Esophagus squamous epithelium (tissue), 5 donors: ENCODE measurements at regions not wholly inside any gene's neighbourhood (a gene's known extent, or its start where the extent isn't known, plus 50 kb on each side); places are given as distances from the start of the nearest gene placed in this dataset.

ENCODE experiments used
- DNase-seq: peaks from one replicate; lab custom pipeline; 2025; lab: John Stamatoyannopoulos, UW
- H3K27ac ChIP-seq, 4 donors: fragments of 200-600 bp; sonication (generic); one replicate each; pipeline ENCODE4 v1.5.1; 2016 to 2019; ENCODE audit warnings: mild to moderate bottlenecking in 1 of 4
- H3K27me3 ChIP-seq, 4 donors: fragments of 200-600 bp; sonication (generic); 1 replicate in 3 of 4; 2 replicates in 1 of 4; pipeline versions ENCODE4 v1.5.1 to v1.6.0; 2017 to 2021; ENCODE audit warnings: antibody characterized with exemption in 1 of 4
- H3K36me3 ChIP-seq, 3 donors: fragments of 200-600 bp; sonication (generic); one replicate each; pipeline ENCODE4 v1.5.1; 2016 to 2019
- H3K4me1 ChIP-seq, 3 donors: fragments of 200-600 bp; sonication (generic); one replicate each; pipeline ENCODE4 v1.5.1; 2017 to 2019
- H3K4me3 ChIP-seq, 4 donors: fragments of 200-600 bp; sonication (generic); 1 replicate in 3 of 4; 2 replicates in 1 of 4; pipeline ENCODE4 v1.5.1; 2016 to 2019; ENCODE audit warnings: mild to moderate bottlenecking in 2 of 4, moderate library complexity in 1 of 4
- H3K9me3 ChIP-seq, 3 donors: fragments of 200-600 bp; sonication (generic); one replicate each; pipeline ENCODE4 v1.5.1; 2016 to 2019
- POLR2A ChIP-seq, 4 donors: fragments of 450-650 bp; IDR thresholded peaks; one replicate each; pipeline ENCODE4 v1.6.1; 2017; ENCODE audit warnings: antibody characterized with exemption in 4 of 4, mild to moderate bottlenecking in 4 of 4, moderate library complexity in 3 of 4
- WGBS, 2 donors: methylation state at CpG; one replicate each; pipeline ENCODE4 v1.1.5; 2018; 5-methylcytosine and 5-hydroxymethylcytosine counted together
- intact Hi-C: fragments of 100-400 bp; cut with DNase I; formaldehyde crosslinking; loops from one replicate; pipeline ENCODE4 v1.15.0; 2022
- TF ChIP-seq, protein P1 (sequence below), 6 experiments: fragments of 450-650 bp in 4 of 6; fragments of 200-600 bp in 2 of 6; sonication (generic) in 2 of 6; IDR thresholded peaks; one replicate each; pipeline ENCODE4 v1.5.1; 2016 to 2019; ENCODE audit warnings: antibody characterized with exemption in 6 of 6, mild to moderate bottlenecking in 4 of 6, moderate library complexity in 4 of 6
- donor health status: DM: yes; HTN: yes; CAD: no.

DNA sequence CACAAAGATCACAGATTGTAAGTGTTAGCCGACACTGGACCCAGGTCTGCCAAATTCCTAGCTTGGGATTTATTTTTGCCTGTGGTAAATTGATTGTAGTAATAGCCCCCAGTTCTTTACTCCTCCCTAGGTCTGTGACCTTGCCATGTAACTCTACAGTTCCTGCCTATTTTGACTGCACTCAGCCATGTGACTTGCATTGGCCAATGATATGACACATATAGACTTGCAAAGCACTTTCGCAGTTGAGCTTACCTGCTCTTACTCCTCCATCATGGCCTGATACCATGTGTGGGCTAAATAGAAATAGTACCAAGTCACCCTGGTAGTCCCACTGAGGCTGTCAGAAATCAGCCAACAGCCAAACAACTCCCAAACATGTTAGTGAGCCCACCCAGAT, 240.3 kb downstream of the DUSP6 start:
- Histone ChIP-seq H3K4me3 (no peak overlapping the region), H3K27me3 (no peaks in the 10 kb centered on the region), H3K9me3 (no peaks in the 10 kb centered on the region), H3K4me1 (peaks cover 0 to 4% (median 0%) of the 10 kb centered on the region in 3 donors), H3K27ac (no peak overlapping the region), H3K36me3 (no peaks in the 10 kb centered on the region)
- no peak for TF ChIP-seq POLR2A (IDR thresholded peaks at IDR 0.05)
- TF ChIP-seq, protein P1, sequence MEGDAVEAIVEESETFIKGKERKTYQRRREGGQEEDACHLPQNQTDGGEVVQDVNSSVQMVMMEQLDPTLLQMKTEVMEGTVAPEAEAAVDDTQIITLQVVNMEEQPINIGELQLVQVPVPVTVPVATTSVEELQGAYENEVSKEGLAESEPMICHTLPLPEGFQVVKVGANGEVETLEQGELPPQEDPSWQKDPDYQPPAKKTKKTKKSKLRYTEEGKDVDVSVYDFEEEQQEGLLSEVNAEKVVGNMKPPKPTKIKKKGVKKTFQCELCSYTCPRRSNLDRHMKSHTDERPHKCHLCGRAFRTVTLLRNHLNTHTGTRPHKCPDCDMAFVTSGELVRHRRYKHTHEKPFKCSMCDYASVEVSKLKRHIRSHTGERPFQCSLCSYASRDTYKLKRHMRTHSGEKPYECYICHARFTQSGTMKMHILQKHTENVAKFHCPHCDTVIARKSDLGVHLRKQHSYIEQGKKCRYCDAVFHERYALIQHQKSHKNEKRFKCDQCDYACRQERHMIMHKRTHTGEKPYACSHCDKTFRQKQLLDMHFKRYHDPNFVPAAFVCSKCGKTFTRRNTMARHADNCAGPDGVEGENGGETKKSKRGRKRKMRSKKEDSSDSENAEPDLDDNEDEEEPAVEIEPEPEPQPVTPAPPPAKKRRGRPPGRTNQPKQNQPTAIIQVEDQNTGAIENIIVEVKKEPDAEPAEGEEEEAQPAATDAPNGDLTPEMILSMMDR (IDR thresholded peaks at IDR 0.05) = no peak
- 97 to 100% methylated on average over 2 of the region's 2 CpGs for WGBS, 2 donors
- intact Hi-C loops = no loop called here
- no peak for DNase-seq

DNA sequence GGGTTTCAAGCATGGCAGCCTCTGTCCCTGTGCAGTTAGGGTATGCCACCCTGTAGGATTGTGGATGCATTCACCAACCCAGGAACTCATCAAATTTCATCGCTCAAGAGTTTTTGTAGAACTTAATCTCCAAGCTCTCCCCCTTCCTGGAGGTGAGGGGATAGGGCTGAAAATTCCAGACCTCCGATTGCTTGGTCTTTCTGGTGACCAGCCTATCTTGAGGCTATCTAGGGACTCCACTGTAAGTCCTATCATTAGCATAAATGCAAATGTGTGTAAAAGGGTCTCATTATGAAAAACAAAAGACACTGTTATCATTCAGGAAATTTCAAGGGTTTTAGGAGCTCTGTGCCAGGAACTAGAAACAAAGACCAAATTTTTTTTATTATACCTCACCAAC, 244.0 kb downstream of the DUSP6 start:
- no peak for DNase-seq

DNA sequence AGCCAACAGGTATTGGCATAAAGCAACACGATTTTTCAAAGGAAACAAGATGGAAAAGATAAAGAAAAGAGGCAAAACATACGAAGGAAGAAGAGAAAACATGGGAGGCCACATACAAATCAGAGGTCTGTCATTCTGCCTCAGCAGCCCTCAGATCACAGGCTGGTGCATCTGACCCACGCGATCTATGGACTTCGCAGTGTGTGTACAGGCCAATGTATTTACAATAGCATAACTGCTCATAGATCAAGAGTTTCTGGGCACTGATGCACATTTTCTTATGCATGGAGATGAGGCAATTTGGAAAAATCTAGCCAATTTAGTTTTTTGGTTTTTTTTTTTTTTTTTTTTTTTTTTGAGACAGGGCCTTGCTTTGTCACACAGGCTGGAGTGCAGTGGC, 245.4 kb downstream of the DUSP6 start:
- Histone ChIP-seq H3K4me1 (no peaks in the 10 kb centered on the region), H3K9me3 (no peaks in the 10 kb centered on the region), H3K4me3 (no peak overlapping the region), H3K27me3 (no peaks in the 10 kb centered on the region), H3K36me3 (no peaks in the 10 kb centered on the region), H3K27ac (no peak overlapping the region)
- WGBS, 2 donors = 81 to 82% methylated on average over 5 of the region's 5 CpGs
- DNase-seq = no peak
- intact Hi-C loops = no loop called here
- TF ChIP-seq POLR2A (IDR thresholded peaks at IDR 0.05) = no peak

More for the DNA sequence above, 244.0 kb downstream of the DUSP6 start:
- TF ChIP-seq, protein P1 (IDR thresholded peaks at IDR 0.05) = no peak
- TF ChIP-seq POLR2A (IDR thresholded peaks at IDR 0.05) = no peak
- no peaks in the 10 kb centered on the region for H3K9me3 ChIP-seq
- no peaks in the 10 kb centered on the region for H3K4me1 ChIP-seq
- H3K4me3 ChIP-seq = no peak overlapping the region
- WGBS, 2 donors = 92 to 93% methylated on average over 2 of the region's 2 CpGs
- H3K27ac ChIP-seq = no peak overlapping the region
- intact Hi-C loops = no loop called here
- H3K36me3 ChIP-seq = no peaks in the 10 kb centered on the region
- no peaks in the 10 kb centered on the region for H3K27me3 ChIP-seq

DNA sequence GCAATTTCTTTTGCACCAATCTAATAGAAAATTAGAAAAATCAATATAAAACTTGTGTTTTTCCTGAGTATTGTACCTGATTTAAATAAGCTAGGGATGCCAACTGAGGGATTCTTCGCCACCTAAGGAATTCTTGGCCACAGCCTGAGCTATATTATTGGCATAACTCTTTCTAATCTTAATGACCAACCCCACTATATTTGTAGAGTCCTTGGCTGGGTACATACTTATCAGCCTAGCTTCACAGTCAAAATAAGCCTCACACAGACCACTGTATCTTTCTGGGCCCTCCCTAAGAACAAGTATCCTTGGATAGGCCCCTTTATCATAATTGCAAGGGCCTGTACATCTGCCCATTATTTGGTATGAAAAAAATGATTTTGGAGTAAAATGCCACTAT, 247.1 kb downstream of the DUSP6 start:
- intact Hi-C loops = no loop called here
- 87 to 94% methylated on average over 1 of the region's 1 CpG for WGBS, 2 donors

DNA sequence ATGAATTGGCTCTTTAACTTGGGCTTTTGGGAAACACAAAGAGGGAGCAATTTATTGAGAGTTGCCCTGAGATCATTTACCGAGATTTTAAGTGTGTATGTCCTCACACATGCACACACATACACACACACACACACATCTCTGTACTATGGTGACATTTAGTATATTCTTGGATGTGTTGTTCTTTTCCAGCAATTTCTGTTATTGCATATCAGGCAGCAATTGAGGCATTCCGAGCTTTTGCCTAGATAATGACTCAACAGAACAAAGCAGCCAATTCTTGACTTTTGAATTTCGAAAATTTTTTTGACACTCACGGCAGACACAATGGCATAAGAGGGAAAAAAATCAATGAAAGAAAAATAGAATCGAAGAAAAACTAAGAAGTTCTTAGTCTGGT, 248.5 kb downstream of the DUSP6 start:
- TF ChIP-seq, protein P1 (IDR thresholded peaks at IDR 0.05) = no peak
- no peak for TF ChIP-seq POLR2A (IDR thresholded peaks at IDR 0.05)
- DNase-seq = no peak
- 65 to 66% methylated on average over 5 of the region's 5 CpGs for WGBS, 2 donors
- Histone ChIP-seq H3K27me3 (no peaks in the 10 kb centered on the region), H3K36me3 (no peaks in the 10 kb centered on the region), H3K9me3 (no peaks in the 10 kb centered on the region), H3K27ac (no peak overlapping the region), H3K4me1 (no peaks in the 10 kb centered on the region), H3K4me3 (no peak overlapping the region)
- intact Hi-C loops = no loop called here

More for the DNA sequence above, 247.1 kb downstream of the DUSP6 start:
- Histone ChIP-seq H3K4me1 (no peaks in the 10 kb centered on the region), H3K27me3 (no peaks in the 10 kb centered on the region), H3K4me3 (no peak overlapping the region), H3K27ac (no peak overlapping the region), H3K9me3 (no peaks in the 10 kb centered on the region), H3K36me3 (no peaks in the 10 kb centered on the region)
- TF ChIP-seq POLR2A (IDR thresholded peaks at IDR 0.05) = no peak
- TF ChIP-seq, protein P1 (IDR thresholded peaks at IDR 0.05) = no peak
- DNase-seq = no peak

DNA sequence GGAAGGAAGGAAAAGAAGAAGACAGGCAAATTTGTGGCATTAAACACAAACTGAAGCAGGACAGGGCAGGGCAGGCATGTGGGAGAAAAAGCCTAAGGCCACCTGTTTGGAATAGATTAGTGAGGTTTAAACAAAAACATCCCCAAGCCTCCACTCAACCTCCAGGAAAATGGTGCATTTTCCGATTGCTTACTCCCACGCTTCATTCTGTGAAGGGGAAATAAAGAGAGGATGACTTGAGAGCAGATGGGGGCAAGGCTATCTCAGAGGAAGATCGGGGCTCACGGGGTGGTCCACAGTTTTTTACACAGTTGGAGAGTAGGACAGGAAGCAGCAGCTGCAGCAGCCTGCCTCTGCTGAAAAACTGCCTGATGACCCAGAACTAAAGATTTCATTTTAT, 250.9 kb downstream of the DUSP6 start:
- Histone ChIP-seq H3K36me3 (no peaks in the 10 kb centered on the region), H3K4me1 (no peaks in the 10 kb centered on the region), H3K4me3 (no peak overlapping the region), H3K27ac (no peak overlapping the region), H3K9me3 (no peaks in the 10 kb centered on the region), H3K27me3 (no peaks in the 10 kb centered on the region)
- DNase-seq = no peak
- WGBS, 2 donors = 50 to 55% methylated on average over 4 of the region's 4 CpGs
- intact Hi-C loops = no loop called here
- TF ChIP-seq, protein P1 (IDR thresholded peaks at IDR 0.05) = no peak
- TF ChIP-seq POLR2A (IDR thresholded peaks at IDR 0.05) = no peak
